GM13977 (cell line): ENCODE measurements at regions not wholly inside any gene's neighbourhood (a gene's known extent, or its start where the extent isn't known, plus 50 kb on each side); places are given as distances from the start of the nearest gene placed in this dataset.

Experiments used
- DNase-seq: peaks from one replicate; pipeline ENCODE4 v3.0.0; 2012; ENCODE audit warnings: low spot score
- CTCF ChIP-seq: IDR thresholded peaks from 2 replicates; pipeline ENCODE4 v1.5.1; 2012; ENCODE audit warnings: mild to moderate bottlenecking, control low read depth; ENCODE audit not compliant: insufficient read depth; ENCODE audit errors: extremely low read depth, missing control alignments
- in situ Hi-C: fragments of 300-500 bp; cut with MboI; formaldehyde crosslinking; loops from one replicate; pipeline ENCODE4 v1.12.0; 2022; ENCODE audit warnings: low sequenced_read_pairs, low pct_unique_long_range_greater_than_20kb, mixed read lengths, inconsistent platforms; ENCODE audit not compliant: unreplicated experiment

GRCh38 chr22:47594836-47595521 lies 832.5 kb downstream of the TBC1D22A start:
- no peak for DNase-seq
- in situ Hi-C loops = no loop called here
- no peak for TF ChIP-seq CTCF

GRCh38 chr22:47593911-47594311 lies 831.5 kb downstream of the TBC1D22A start:
- no peak for TF ChIP-seq CTCF
- in situ Hi-C loops = no loop called here
- no peak for DNase-seq

DNA sequence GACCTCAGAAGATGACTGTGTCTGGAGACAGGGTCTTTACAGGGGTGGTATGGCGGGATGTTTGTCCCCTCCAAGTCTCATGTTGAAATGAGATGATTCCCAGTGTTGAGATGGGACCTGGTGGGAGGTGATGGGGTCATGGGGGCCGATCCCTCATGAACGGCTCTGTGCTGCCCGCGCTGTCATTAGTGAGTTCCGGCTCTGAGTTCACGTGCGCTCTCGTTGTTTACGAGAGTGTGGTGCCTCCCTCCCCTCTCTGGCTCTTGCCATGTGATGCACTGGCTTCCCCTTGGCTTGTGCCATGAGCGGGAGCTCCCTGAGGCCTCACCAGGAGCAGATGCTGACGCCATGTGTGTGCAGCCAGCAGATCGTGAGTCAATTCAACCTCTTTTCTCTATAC lies 830.8 kb downstream of the TBC1D22A start:
- TF ChIP-seq CTCF = no peak
- in situ Hi-C loops = no loop called here

GRCh38 chr22:47592791-47593190 lies 830.3 kb downstream of the TBC1D22A start:
- DNase-seq = no peak
- no peak for TF ChIP-seq CTCF
- in situ Hi-C loops = no loop called here

More for the DNA sequence above, 830.8 kb downstream of the TBC1D22A start:
- no peak for DNase-seq

DNA sequence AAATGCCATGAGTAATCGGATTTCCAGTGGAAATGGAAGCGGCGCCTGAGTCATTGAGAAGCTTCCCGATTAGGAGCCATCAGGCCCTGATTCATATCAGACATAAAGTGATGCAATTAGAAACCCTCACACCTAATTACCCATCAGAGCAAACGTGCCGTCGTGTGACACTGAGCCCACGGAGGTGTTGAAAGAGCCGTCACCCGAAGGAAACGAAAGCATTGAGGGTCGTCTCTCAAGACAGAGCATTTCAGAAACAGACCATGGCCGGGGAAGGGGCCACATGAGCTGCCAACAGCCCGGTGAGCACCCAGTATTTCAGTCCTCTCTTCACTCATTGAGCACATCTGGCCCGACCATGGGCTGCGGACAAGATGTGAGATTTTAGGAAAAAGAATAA lies 829.3 kb downstream of the TBC1D22A start:
- no peak for TF ChIP-seq CTCF
- in situ Hi-C loops = no loop called here
- DNase-seq = no peak

DNA sequence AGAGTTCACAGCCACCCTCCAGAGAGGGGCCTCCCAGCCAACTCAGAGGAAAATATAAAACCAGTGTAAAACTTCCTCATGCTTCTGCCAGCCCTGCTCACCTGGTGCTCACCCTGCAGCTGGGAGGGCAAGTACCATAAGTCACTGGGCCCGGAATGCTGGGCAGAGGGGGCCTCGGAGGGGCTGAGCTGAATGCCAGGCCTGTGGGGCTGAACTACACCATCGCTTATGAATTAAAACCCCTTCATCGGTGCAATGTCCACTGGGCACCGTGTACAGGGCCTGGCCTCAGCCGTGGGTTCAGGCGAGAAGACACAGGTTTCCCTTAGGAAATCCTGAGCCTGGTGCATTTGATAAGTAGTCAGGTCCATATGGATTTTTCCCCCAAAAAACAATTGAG lies 828.6 kb downstream of the TBC1D22A start:
- DNase-seq = no peak
- no peak for TF ChIP-seq CTCF
- in situ Hi-C loops = no loop called here
